GM12801 (cell line): ENCODE measurements at regions not wholly inside any gene's neighbourhood (a gene's known extent, or its start where the extent isn't known, plus 50 kb on each side); places are given as distances from the start of the nearest gene placed in this dataset.

Experiments
- TF ChIP-seq, protein P1 (sequence below): IDR thresholded peaks from one replicate; pipeline ENCODE4 v1.5.1; 2011; ENCODE audit warnings: control low read depth; ENCODE audit not compliant: insufficient read length; ENCODE audit errors: extremely low read depth

DNA sequence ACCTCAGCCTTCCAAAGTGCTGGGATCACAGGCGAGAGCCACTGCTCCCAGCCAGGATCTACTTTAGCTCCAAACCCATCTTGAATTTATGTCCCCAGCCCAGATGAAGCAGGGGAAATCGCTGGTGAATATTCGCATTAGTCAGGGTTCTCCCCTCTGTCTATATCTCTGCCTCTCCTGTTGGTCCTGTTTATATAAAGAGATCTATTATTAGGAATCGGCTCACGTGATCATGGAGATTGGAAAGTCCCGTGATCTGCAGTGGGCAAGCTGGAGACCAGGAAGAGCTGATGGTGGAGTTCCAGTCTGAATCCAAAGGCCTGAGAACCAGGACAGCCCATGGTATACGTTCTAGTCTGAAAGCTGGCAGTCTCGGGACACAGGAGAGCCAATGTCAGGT lies 382.8 kb downstream of the SEC14L1 start:
- TF ChIP-seq, protein P1, sequence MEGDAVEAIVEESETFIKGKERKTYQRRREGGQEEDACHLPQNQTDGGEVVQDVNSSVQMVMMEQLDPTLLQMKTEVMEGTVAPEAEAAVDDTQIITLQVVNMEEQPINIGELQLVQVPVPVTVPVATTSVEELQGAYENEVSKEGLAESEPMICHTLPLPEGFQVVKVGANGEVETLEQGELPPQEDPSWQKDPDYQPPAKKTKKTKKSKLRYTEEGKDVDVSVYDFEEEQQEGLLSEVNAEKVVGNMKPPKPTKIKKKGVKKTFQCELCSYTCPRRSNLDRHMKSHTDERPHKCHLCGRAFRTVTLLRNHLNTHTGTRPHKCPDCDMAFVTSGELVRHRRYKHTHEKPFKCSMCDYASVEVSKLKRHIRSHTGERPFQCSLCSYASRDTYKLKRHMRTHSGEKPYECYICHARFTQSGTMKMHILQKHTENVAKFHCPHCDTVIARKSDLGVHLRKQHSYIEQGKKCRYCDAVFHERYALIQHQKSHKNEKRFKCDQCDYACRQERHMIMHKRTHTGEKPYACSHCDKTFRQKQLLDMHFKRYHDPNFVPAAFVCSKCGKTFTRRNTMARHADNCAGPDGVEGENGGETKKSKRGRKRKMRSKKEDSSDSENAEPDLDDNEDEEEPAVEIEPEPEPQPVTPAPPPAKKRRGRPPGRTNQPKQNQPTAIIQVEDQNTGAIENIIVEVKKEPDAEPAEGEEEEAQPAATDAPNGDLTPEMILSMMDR, result no peak

DNA sequence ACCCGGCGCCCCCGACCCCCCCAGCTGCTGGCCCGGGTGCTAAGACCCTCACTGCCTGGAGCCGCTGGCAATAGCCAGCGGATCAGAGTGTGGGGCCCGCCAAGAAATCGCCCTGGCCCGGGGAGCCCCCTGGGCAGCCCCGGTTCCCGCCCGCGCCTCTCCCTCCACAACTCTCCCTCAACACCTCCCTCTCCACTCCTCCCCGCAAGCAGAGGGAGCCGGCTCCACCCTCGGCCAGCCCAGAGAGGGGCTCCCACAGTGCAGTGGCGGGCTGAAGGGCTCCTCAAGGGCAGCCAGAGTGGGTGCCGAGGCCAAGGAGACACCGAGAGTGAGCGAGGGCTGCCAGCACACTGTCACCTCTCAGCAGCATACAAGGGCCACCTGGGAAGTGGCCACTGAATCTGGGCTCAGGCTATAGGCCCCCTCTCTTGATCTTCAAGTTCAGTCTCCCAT lies 385.5 kb downstream of the SEC14L1 start:
- TF ChIP-seq, protein P1, result no peak

DNA sequence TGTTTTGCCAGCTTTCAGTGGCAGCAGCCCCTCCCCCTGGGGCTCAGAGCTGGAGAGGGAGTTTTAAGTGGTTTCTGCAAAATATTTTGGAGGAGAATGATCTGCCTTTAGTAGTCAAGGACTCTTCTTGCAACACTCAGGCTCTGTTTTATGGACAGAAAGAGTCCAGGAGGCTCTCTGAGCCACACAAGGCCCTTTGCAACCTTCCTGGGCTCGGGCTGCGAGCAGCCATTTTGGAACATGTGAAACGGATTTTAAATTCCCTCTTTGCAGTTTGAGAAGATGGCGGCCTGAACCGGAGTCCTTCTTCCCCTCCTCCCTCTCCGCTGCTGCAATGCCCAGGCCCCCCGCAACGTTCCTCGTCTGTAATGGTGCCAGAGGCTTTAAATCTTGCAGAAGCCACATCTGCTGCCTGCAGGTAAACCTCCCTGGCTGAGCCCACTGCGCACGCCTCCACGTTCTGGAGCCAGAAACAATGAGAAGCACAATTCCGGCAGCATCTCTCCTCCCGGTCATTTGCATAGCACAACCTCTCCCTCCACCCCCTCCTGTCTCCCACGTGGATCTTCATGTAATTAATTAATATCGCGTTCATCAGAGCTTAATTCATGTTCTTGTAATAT lies 386.1 kb downstream of the SEC14L1 start:
- TF ChIP-seq, protein P1, result no peak

GRCh38 chr17:77527409-77527808 lies 386.6 kb downstream of the SEC14L1 start:
- TF ChIP-seq, protein P1, result no peak

GRCh38 chr17:77527836-77528505 lies 387.2 kb downstream of the SEC14L1 start:
- TF ChIP-seq, protein P1, result no peak

- TF ChIP-seq, protein P1, result no peak
Observed at GRCh38 chr17:77528516-77529327, 388.0 kb downstream of the SEC14L1 start.

DNA sequence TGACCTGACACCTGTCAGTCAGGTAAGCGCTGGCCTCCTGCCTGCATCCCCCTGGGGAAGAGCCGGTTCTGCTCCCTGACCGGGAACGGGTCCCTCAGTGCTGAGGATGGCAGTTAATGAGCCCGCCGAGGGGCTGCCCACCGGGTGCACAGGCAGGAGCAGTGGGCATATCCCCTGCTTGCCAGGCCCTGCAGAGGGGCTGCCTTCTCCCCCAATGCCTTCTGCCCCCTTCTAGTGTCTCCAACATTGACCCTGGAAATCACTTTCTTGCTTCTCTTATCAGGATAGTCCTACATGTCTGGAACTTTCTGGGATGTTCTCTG lies 388.5 kb downstream of the SEC14L1 start:
- TF ChIP-seq, protein P1, result no peak
